Activated CD8-positive, alpha-beta T cell treated with anti-CD3 and anti-CD28 coated beads, Interleukin-2, amount 10 ng/mL, durations not matched to agents 7 days and 5 days (primary cell): ENCODE measurements at regions not wholly inside any gene's neighbourhood (a gene's known extent, or its start where the extent isn't known, plus 50 kb on each side); places are given as distances from the start of the nearest gene placed in this dataset.

Experiments used
- ATAC-seq: fragments of 150-1000 bp; cut with Tn5 transposase; one replicate; pipeline ENCODE4 v1.10.0; 2021; ENCODE audit warnings: moderate library complexity
- CTCF ChIA-PET: fragments of 350-600 bp; sonication (Branson Sonifier 250); formaldehyde crosslinking; loops from one replicate; lab custom pipeline; 2021; ENCODE audit warnings: antibody characterized with exemption; lab: Charles Lee
- POLR2A ChIA-PET: fragments of 350-600 bp; sonication (Branson Sonifier 250); formaldehyde crosslinking; loops from one replicate; lab custom pipeline; 2021; ENCODE audit warnings: antibody characterized with exemption; lab: Charles Lee
- DNase-seq: peaks from one replicate; pipeline ENCODE4 v3.0.0-alpha.2; 2020
- H3K27ac Mint-ChIP-seq: one replicate; pipeline ENCODE4 v1.8.0; 2021; ENCODE audit warnings: mild to moderate bottlenecking, mixed read lengths
- H3K27me3 Mint-ChIP-seq: one replicate; pipeline ENCODE4 v1.8.0; 2021; ENCODE audit warnings: low read depth, mixed read lengths
- H3K36me3 Mint-ChIP-seq: one replicate; pipeline ENCODE4 v1.8.0; 2021; ENCODE audit warnings: low read depth, mixed read lengths
- H3K4me1 Mint-ChIP-seq: one replicate; pipeline ENCODE4 v1.8.0; 2021; ENCODE audit warnings: low read depth, mixed read lengths
- H3K4me3 Mint-ChIP-seq: one replicate; pipeline ENCODE4 v1.8.0; 2021; ENCODE audit warnings: mild to moderate bottlenecking, mixed read lengths
- H3K9me3 Mint-ChIP-seq: one replicate; pipeline ENCODE4 v1.8.0; 2022; ENCODE audit warnings: mixed read lengths; ENCODE audit not compliant: insufficient read depth

- no peaks in the 10 kb centered on the region for H3K4me1 Mint-ChIP-seq
- ATAC-seq: no peak
- CTCF ChIA-PET: no interaction called here
- POLR2A ChIA-PET: no interaction called here
- no peaks in the 10 kb centered on the region for H3K9me3 Mint-ChIP-seq
- no peak for DNase-seq
- H3K27ac Mint-ChIP-seq: no peak overlapping the region
- H3K27me3 Mint-ChIP-seq: peaks cover 4% of the 10 kb centered on the region
- no peak overlapping the region for H3K4me3 Mint-ChIP-seq
- H3K36me3 Mint-ChIP-seq: no peaks in the 10 kb centered on the region
Measured at GRCh38 chr12:113766131-113766878, 199.8 kb downstream of the RBM19 start.

DNA sequence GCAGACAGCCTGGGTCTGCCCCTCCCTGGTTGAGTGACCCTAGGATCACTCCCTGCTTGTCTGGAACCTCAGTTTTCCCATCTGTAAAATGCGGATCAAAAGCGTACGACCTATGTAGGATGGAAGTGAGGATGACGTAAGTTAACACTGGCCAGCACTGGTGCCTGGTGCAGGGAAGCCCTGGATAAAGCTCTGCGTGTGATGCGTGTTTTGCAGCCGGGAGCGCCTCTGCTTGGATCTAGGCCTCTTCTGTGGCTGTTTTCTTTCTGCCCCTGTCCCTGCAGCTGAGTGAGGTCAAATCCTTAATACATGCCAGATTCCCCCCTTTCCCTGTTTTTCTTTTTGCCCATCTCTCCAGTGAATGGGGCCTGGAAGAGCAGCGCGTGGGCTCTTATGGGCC is 201.5 kb downstream of the RBM19 start:
- H3K9me3 Mint-ChIP-seq: no peaks in the 10 kb centered on the region
- H3K27ac Mint-ChIP-seq: no peak overlapping the region
- ATAC-seq (no peak), DNase-seq (no peak)
- no peaks in the 10 kb centered on the region for H3K4me1 Mint-ChIP-seq
- no peak overlapping the region for H3K4me3 Mint-ChIP-seq
- POLR2A ChIA-PET: no interaction called here
- H3K36me3 Mint-ChIP-seq: no peaks in the 10 kb centered on the region
- peaks cover 4% of the 10 kb centered on the region for H3K27me3 Mint-ChIP-seq
- CTCF ChIA-PET: no interaction called here

GRCh38 chr12:113762882-113763816 is 203.0 kb downstream of the RBM19 start:
- H3K27me3 Mint-ChIP-seq: peaks cover 4% of the 10 kb centered on the region
- no peak overlapping the region for H3K27ac Mint-ChIP-seq
- no peak for DNase-seq
- H3K36me3 Mint-ChIP-seq: no peaks in the 10 kb centered on the region
- H3K4me1 Mint-ChIP-seq: no peaks in the 10 kb centered on the region
- H3K4me3 Mint-ChIP-seq: no peak overlapping the region
- ChIA-PET CTCF (no interaction called here), POLR2A (no interaction called here)
- no peaks in the 10 kb centered on the region for H3K9me3 Mint-ChIP-seq
- no peak for ATAC-seq

DNA sequence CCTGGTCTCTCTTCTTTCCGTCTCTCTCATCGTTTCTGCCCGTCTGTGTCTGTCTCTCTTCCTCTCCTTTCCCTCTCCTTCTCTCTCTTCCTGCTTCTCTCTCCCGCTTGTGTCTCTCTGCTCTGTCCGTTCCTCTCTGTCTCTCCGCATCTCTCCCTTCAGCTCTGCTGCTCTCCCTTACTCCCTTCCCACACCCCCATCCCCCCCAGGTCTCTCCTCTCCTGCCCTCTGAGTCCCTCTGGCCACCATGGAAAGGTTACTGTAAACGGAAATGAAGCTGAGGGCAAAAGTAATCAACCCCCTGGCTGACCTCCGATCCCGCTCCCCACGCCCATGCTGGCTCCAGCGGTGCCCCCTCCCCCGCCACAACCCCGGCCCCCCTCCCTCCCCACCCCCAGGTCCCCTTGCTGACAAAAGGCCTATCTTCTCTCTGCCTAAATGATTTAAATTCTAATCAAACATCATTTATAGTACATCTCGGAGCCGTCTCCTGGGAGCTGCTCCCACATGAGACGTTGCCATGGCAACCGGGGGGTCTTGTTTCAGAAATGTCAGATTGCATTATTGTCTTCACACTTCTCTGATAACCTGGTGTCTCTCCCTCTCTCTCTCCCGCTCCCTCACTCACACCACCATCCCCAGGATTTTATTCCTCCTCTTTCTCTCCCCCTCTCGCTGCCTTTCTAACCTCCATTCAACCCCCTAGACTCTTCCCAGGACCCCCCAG is 203.8 kb downstream of the RBM19 start:
- no peak overlapping the region for H3K27ac Mint-ChIP-seq
- H3K4me3 Mint-ChIP-seq: no peak overlapping the region
- no peaks in the 10 kb centered on the region for H3K9me3 Mint-ChIP-seq
- ChIA-PET POLR2A (no interaction called here), CTCF (no interaction called here)
- ATAC-seq: no peak
- peaks cover 4% of the 10 kb centered on the region for H3K27me3 Mint-ChIP-seq
- no peaks in the 10 kb centered on the region for H3K4me1 Mint-ChIP-seq
- no peak for DNase-seq
- H3K36me3 Mint-ChIP-seq: no peaks in the 10 kb centered on the region

DNA sequence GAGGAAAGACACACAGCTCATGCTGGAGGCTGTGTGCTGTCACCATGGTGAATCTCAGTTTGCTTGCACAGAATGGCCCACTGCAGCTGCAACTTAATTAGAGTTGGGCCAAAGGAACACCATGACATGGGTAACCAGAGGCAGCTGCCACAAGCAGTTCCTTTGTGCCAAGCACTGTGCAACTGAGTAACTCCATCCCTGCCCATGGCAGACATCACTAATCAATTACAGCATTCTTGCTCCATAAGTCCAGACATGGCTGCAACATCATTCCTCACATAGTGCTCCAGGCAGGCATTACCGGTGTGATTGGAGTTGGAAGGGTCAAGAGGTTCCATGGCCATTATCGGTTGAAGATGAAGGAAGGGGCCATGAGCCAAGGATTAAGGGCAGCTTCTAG is 207.0 kb downstream of the RBM19 start:
- CTCF ChIA-PET: no interaction called here
- H3K4me3 Mint-ChIP-seq: no peak overlapping the region
- DNase-seq (no peak), ATAC-seq (no peak)
- no peaks in the 10 kb centered on the region for H3K36me3 Mint-ChIP-seq
- H3K27ac Mint-ChIP-seq: no peak overlapping the region
- no peaks in the 10 kb centered on the region for H3K9me3 Mint-ChIP-seq
- POLR2A ChIA-PET: no interaction called here
- H3K4me1 Mint-ChIP-seq: no peaks in the 10 kb centered on the region
- H3K27me3 Mint-ChIP-seq: peaks cover 4% of the 10 kb centered on the region

- CTCF ChIA-PET: no interaction called here
- POLR2A ChIA-PET: no interaction called here
- no peaks in the 10 kb centered on the region for H3K36me3 Mint-ChIP-seq
Measured at GRCh38 chr12:113758165-113758924, 207.8 kb downstream of the RBM19 start.

GRCh38 chr12:113757221-113758002 is 208.7 kb downstream of the RBM19 start:
- no peaks in the 10 kb centered on the region for H3K9me3 Mint-ChIP-seq
- no peak overlapping the region for H3K27ac Mint-ChIP-seq
- no peaks in the 10 kb centered on the region for H3K4me1 Mint-ChIP-seq
- POLR2A ChIA-PET: no interaction called here
- H3K4me3 Mint-ChIP-seq: no peak overlapping the region
- H3K27me3 Mint-ChIP-seq: peaks cover 3% of the 10 kb centered on the region
- CTCF ChIA-PET: no interaction called here
- H3K36me3 Mint-ChIP-seq: no peaks in the 10 kb centered on the region
- DNase-seq (no peak), ATAC-seq (no peak)

More at GRCh38 chr12:113758165-113758924, 207.8 kb downstream of the RBM19 start:
- DNase-seq (no peak), ATAC-seq (no peak)
- H3K9me3 Mint-ChIP-seq: no peaks in the 10 kb centered on the region
- H3K27ac Mint-ChIP-seq: no peak overlapping the region
- no peak overlapping the region for H3K4me3 Mint-ChIP-seq
- H3K27me3 Mint-ChIP-seq: peaks cover 4% of the 10 kb centered on the region
- no peaks in the 10 kb centered on the region for H3K4me1 Mint-ChIP-seq

- Mint-ChIP-seq H3K9me3 (no peaks in the 10 kb centered on the region), H3K27me3 (no peaks in the 10 kb centered on the region), H3K4me1 (no peaks in the 10 kb centered on the region), H3K27ac (no peak overlapping the region), H3K36me3 (no peaks in the 10 kb centered on the region), H3K4me3 (no peak overlapping the region)
- ChIA-PET POLR2A (no interaction called here), CTCF (no interaction called here)
- DNase-seq (no peak), ATAC-seq (no peak)
Measured at GRCh38 chr12:113756609-113757008, 209.5 kb downstream of the RBM19 start.

DNA sequence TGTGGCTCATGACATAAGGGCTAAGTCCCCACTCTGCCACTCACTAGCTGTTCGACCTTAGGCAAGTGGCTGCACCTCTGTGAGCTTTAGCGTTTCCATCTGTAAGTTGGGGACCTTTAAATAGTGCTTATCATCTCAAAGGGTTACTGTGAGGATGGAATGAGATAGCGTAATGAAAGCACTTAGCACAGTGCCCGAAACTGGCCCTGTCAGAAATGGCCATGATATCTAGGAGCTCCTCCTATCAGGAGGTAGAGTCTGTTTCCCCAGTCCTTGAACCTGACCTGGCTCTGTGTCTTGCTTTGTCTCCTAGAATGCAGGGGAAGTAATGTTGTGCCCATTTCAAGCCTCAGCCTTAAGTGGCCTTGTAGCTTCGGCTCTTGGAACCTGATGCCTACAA is 211.0 kb downstream of the RBM19 start:
- ATAC-seq (no peak), DNase-seq (no peak)
- Mint-ChIP-seq H3K9me3 (no peaks in the 10 kb centered on the region), H3K4me3 (no peak overlapping the region), H3K27ac (no peak overlapping the region), H3K36me3 (no peaks in the 10 kb centered on the region), H3K27me3 (no peaks in the 10 kb centered on the region), H3K4me1 (no peaks in the 10 kb centered on the region)
- ChIA-PET CTCF (interaction anchor here (0.7 kb wide), 1 partner anchor 223 kb away, joined by 3 read pairs; no protein-coding TSS in a partner anchor), POLR2A (no interaction called here)

GRCh38 chr12:113751513-113751912 is 214.6 kb downstream of the RBM19 start:
- ChIA-PET CTCF (no interaction called here), POLR2A (no interaction called here)
- Mint-ChIP-seq H3K4me3 (no peak overlapping the region), H3K27me3 (peaks cover 8% of the 10 kb centered on the region), H3K27ac (no peak overlapping the region), H3K4me1 (no peaks in the 10 kb centered on the region), H3K36me3 (no peaks in the 10 kb centered on the region), H3K9me3 (no peaks in the 10 kb centered on the region)
- DNase-seq (no peak), ATAC-seq (no peak)

DNA sequence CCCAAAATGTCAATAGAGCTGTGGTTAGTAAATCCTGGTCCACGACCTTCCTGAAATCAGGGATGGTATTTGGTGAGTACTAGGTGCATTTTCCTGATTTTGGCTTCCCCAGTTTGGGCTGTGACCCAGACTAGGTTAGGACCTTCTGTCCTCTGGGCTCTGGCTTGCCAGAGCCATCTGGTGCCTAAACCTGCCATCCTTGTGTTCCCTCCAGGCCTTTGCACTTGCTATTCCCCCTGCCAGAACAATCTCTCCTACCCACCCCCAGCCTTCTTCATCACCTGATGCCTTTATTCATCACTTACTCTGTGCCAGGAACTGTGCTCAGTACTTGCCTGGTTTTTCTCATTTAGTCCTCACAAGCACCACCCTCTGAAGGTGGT is 216.7 kb downstream of the RBM19 start:
- peaks cover 14% of the 10 kb centered on the region for H3K27me3 Mint-ChIP-seq
- ChIA-PET POLR2A (no interaction called here), CTCF (no interaction called here)
- no peak overlapping the region for H3K4me3 Mint-ChIP-seq
- no peaks in the 10 kb centered on the region for H3K36me3 Mint-ChIP-seq
- H3K27ac Mint-ChIP-seq: no peak overlapping the region
- ATAC-seq: no peak
- no peaks in the 10 kb centered on the region for H3K4me1 Mint-ChIP-seq
- H3K9me3 Mint-ChIP-seq: no peaks in the 10 kb centered on the region
- no peak for DNase-seq
